ENCODE measurements at regions not wholly inside any gene's neighbourhood (a gene's known extent, or its start where the extent isn't known, plus 50 kb on each side); places are given as distances from the start of the nearest gene placed in this dataset.

DNA sequence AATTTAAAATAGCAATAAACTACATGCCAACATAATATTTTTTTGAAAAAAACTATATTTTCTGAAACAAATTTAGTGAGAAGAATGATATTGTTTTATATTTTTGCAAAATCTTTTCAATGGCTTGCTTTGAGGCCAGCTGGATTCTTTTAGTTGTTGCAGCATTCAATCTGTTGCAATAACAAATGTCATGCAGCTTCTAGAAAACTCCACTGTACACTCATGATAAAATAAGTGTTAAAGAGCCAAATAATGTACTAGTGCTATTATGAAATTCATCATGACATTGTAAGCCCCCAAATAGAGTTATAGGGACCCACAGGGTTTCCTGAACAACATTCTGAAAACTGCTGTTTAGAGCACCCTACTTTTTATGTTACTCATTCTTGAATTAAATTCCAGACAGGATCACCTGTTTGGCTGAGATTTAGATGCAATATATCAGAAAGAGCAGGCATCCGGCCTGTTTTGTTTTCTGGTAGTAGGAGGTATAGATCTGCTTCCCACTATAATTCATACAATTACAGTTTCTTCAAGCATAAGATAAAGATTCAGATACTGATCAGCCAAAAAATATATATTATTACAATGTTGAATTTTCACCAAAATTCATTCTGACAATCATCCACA is 703.0 kb upstream of the ZNF385D start:
- no peak for DNase-seq (ENCODE audit: low read depth in 2 of 3, low spot score in 1 of 3)

DNA sequence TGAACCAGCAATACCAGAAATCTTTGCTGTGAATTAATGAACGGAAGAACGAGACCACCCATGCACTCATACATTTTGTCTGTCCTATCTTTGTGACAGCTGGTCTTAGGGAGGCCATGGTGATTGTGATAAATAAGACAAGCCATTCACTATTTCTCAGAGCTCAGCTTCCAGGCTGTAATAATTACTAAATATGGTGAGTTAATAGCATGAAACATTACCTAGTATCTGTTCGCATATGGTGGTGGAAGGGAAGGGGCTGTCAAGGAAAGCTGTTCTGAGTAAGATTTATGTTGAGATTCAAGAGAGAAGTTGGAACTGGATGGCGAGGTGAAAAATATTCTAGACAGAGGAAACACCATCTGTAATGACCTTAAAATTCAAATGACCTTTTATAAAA is 719.0 kb upstream of the ZNF385D start:
- DNase-seq (ENCODE audit: low read depth in 2 of 3, low spot score in 1 of 3) = no peak

DNA sequence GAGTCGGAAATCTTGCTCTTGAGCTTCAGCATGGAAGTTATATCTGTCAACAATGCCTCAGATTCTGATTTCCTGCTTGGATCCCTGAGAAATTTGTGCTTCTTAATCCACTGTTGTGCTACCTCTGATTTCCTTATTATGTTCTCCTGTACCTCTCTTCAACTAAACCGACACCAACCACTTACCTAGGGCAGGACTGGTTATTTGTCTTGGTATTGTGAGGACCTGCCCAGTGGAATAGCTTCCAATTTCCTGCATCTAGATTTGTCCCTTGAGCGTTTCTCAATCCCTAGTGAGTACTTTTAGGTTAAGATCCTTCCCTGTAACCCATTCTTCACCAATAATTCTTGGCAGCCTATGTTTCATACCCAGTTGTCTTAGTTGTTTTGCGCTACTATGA is 720.5 kb upstream of the ZNF385D start:
- no peak for DNase-seq (ENCODE audit: low read depth in 2 of 3, low spot score in 1 of 3)

DNA sequence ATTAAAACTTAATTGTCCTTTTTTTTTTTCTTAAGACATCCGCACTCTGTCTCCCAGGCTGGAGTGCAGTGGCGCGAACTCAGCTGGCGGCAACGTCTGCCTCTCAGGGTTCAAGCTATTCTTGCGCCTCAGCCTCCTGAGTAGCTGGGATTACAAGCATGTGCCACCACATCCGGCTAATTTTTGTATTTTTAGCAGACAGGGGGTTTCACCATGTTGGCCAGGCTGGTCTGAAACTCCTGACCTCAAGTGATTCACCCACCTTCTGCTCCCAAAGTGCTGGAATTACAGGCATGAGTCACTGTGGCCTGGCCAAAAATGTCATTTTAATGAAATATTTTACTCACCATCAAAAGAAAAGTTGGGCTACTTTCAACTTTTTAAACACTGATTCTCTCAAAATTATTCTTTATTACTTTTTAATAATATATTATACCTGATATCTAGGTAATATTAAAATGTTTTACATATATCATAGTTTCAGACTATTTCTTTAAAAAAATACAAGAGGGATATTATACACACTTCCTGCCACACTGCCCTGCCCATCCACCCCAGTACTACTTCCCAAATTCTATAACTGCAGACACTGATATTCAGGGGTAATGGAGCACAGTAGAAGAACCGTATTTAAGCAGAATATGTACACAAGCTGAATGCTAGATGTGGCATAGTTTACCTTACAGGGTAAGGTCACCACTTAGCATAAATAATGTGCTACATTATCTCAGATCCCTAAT is 723.9 kb upstream of the ZNF385D start:
- no peak for DNase-seq (ENCODE audit: low read depth in 2 of 3, low spot score in 1 of 3)

DNA sequence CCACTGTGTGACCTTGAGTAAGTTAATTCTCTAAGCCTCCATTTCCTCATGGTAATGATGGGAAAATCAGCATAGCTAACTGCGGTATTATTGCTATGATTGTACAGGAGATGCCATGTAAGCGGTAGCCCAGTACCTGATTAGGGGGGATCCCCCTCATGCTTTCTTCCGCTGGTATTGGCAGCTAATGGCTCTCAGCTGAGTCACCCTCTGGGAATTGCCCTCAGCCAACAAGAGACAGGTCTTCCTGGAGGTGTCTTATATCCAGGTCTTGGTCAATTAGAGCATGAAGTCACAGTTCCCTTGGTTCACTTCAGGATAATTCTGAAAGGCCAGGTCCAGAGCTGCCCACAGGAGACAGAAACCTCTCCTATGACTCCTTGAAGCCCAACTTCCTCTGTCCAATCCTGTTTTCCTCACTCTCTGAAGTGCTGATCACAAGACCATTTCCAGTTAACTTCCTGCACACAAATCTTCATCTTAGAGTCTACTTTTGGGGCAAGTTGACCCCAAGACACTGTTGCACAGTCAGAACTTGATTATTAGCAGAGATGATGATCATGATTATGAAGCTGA is 724.7 kb upstream of the ZNF385D start:
- DNase-seq (ENCODE audit: low read depth in 2 of 3, low spot score in 1 of 3) = no peak

DNA sequence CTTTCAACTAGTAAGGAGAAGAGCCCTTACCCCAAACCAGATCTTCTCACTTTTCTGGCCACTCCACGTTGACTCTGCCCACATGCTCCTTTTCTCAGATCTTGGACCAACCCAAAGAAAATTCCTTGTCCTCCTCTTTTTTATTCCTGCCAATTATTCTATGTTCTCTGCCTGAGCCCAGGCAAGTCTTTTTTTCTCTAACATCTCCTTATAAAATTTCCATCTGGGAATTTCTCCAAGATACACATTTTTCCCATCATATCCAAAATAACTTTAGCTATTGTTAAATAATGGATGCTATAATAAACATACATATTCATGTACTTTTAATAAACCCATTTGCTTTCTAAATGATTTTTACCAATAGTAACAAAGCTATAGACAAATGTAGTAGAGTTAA is 726.0 kb upstream of the ZNF385D start:
- DNase-seq (ENCODE audit: low read depth in 2 of 3, low spot score in 1 of 3) = no peak

DNA sequence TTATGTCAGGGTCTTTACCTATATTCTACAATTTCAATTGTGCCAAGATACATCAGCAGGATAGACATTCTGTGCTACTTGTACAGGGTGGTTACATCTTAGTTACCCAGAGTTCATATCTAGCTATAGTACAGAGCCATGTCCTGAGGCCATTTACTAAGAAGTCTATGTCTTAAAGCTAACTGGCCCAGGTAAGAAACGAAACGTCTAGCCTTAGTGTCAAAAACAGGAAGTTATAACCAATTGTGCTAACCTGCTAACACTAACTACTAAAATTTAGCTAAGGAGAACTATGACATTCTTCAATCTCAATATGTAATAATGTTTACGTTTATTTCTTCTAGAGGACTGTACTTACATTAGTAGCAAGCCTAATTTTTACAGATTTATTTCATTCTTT is 717.2 kb upstream of the UBE2E2 start:
- no peak for DNase-seq (ENCODE audit: low read depth in 2 of 3, low spot score in 1 of 3)

DNA sequence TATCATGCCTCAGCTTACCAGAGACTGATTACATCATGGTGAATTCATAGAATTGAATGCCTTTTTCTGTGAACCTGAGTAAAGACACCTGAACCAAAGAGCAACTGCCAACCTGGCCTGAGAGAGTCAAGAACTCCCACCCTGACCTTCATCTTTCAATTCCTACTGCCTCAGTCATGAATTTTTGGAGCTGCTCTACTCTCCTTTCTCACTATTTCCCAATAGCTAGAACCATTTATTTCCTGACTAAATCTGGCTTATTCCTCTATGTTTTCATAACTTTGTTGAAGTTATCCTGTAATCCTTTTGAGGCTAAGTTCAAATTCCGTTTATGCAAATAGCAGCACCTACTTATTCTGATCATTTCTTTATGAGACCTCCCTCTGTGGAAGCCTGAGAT is 712.4 kb upstream of the UBE2E2 start:
- DNase-seq (ENCODE audit: low read depth in 2 of 3, low spot score in 1 of 3) = no peak

DNA sequence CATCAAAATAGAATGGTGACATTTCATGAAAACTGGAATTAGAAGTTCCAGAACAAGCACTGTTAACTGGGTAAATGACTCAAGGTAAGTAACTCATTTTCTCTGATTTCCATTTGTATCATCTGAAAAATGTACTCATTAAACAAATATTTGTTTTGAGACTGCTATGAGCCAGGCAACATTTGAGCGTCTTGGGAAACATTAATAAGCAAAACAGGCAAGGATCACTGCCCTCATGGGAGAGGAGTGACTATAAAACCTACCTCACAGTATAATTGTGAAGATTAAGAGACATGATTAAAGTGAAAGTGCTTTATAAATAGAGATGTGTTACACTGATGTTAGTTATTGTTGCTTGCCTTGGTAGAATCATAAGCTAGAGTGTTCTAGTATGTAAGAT is 711.8 kb upstream of the UBE2E2 start:
- DNase-seq (ENCODE audit: low read depth in 2 of 3, low spot score in 1 of 3) = no peak

DNA sequence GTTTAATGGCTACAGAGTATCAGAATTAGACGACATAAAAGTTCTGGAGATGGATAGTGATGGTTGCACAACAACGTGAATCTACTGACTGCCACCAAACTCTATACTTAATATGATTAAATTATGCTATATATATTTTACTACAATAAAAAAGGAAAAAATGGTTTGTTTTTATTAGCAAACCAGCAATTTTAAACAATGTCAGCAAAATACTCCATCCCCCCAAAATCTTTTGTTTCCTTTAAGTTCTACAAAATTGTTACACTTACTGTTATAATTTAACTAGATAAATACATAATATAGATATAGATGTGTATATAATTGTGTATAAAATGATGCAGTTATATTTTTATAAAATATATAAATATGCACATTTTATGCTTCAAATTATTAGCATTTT is 710.8 kb upstream of the UBE2E2 start:
- DNase-seq (ENCODE audit: low read depth in 2 of 3, low spot score in 1 of 3) = no peak

DNA sequence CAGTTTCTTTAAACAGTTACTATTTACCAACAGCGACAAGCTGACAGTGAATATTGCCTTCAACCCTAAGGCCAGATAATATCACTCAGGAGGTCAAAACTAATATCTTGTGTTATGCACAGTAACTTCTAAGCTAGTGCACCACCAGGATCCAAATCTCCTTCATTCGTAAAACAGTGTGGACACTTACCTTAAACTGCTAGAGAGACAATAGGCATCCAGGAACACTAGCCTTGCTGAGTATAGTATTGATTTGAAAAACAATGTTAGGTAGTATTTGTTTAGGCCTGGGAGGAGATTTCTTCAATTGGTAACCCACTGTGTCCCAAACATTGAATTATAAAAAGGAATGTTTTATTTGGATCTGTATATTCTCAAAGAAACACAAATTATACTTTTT is 707.9 kb upstream of the UBE2E2 start:
- DNase-seq (ENCODE audit: low read depth in 2 of 3, low spot score in 1 of 3) = no peak

DNA sequence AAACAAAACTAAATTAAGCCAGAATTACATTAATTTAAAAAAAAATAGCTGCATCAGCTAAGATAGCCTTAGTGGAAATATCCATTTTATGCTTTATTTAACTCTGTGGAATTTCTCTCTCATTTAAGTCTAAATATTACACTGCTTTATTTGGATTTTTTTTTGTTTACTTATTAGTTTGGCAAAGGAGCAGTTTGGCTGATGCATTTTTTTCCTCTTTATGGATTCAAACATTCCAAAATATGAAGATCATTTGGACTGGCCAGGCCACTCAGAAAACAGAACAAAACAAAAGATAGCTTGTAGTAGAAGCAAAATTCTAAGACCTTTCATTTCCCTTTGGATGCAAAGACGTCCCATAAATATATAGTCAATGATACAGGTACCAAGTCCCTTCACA is 707.3 kb upstream of the UBE2E2 start:
- DNase-seq (ENCODE audit: low read depth in 2 of 3, low spot score in 1 of 3) = no peak

DNA sequence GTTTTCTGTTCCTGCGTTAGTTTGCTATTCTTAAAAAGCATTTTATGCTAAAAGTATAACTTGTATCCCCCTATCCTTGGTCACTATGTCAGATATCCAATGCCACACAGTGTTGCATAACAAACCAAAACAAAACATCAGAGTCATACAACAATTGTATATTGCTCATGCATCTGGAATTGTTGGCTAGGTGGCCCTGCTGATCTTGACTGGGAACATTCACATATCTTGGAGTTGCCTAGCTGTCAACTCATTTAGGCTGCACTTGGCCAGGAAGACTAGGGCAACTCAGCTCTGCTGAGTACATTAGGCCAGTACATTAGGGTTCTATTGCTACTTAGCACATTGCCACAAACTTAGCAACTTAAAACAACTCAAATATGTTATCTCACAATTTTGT is 706.5 kb upstream of the UBE2E2 start:
- no peak for DNase-seq (ENCODE audit: low read depth in 2 of 3, low spot score in 1 of 3)

DNA sequence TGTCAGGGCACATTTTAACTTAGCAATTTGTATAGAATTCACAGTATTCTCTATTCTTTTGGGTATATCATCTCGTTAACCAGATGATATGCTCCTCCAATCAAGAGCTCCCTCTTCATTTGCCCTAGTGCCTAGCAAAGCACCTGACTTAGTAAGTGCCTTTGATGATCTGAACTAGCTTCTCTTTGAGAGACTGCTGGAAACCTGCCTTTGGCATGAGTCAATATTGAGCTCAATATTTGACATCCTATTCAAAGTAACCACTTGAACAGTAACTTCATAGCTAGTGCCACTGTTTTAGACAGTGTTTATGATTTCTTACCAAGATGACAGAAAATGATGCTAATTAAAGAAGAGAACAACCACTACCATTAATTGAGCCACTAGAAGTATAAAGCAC is 696.3 kb upstream of the UBE2E2 start:
- DNase-seq (ENCODE audit: low read depth in 2 of 3, low spot score in 1 of 3) = no peak

DNA sequence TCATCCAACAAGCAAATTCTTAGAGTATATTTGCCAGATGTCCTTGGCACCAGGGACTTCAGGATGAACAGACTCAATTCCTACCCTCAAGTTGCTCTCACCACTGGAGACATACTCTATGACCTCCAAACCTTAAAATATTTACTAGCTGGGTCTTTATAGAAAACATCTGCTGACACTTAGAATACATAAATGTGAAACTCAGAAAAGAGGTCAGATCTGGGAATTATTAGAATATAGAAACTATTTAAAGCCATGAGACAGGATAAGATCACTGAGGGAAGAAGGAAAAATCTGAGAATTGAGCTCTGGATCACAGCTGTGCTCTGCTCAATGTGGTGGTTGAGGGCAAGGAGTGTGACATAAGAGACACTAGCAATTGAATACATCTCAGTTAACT is 695.4 kb upstream of the UBE2E2 start:
- DNase-seq (ENCODE audit: low read depth in 2 of 3, low spot score in 1 of 3) = no peak

DNA sequence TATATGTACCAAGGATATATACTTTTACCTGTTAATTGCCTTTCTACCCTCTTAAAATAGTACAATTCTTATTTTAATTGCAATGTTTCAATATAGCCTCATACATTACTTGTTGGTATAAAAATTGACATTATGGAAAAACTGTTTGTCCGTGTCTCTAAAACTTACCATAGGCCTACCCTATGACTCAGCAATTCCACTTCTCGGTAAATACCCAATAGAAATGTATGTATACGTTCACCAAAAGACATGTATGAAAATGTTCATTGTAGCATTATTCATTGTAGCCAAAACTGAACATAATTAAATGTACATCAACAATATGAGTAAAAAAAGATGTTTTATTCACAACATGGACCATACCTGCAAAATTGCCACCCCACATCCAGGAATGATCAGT is 679.2 kb upstream of the UBE2E2 start:
- DNase-seq (ENCODE audit: low read depth in 2 of 3, low spot score in 1 of 3) = no peak

DNA sequence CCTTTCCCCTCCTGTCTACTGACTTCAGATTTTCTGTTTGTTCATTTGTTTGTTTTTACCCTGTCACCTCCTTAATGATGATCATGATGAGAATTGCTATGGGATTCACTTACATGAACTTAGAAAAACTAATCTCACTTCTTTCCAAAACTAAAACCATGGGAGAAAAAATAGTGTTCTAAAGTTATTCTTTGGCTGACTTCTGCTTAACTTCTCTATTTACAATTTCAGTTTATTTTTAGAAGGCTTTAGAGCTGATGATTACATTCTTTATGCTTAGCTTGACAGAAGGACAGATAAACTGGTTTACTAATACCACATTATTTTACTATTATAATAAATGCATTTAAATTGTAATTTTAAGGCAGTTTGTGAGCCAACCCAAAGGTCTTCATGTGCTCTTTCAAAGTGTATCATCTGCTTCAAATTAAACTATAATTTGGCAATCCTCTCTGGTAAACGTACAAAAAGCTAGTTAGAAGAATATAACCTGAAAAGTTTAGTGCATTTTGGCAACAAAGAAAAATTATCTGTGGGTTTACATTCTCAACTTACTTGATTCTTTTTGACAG is 676.8 kb upstream of the UBE2E2 start:
- DNase-seq (ENCODE audit: low read depth in 2 of 3, low spot score in 1 of 3) = no peak

DNA sequence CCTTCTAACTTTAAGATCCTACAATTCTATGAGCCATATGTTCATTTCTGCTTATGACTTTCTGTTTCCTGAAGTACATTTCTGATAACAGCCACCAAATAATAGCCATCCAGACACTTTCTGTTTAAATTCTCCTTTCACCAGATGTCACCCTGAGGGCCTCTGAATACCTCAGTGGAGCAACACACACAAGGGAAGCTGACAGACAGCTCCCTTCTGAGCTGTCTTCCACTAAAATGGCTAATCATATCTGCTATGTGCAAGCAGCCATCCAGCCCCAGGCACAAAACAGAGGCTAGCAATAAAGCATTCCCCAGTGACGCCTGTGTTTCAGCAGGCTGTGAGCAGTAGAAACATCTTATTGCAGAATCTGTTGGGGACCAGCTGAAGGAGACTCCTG is 666.6 kb upstream of the UBE2E2 start:
- no peak for DNase-seq (ENCODE audit: low read depth in 2 of 3, low spot score in 1 of 3)

DNA sequence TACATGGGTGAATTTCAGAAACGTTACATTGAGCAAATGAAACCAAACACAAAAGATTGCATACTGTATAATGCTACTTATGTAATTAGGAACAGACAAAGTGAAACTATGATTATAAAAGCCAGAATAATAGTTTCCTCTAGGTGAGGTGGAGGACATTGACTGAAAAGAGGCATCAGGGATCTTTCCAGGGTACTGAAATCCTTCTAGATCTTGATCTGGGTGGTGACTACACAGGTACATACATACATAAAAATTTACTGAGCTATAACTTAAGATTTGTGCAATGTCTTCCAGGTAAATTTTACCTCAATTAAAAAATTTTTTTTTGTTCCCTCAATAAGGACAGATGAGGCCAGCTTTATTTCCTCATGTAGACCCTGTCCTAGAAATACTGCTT is 665.6 kb upstream of the UBE2E2 start:
- no peak for DNase-seq (ENCODE audit: low read depth in 2 of 3, low spot score in 1 of 3)

DNA sequence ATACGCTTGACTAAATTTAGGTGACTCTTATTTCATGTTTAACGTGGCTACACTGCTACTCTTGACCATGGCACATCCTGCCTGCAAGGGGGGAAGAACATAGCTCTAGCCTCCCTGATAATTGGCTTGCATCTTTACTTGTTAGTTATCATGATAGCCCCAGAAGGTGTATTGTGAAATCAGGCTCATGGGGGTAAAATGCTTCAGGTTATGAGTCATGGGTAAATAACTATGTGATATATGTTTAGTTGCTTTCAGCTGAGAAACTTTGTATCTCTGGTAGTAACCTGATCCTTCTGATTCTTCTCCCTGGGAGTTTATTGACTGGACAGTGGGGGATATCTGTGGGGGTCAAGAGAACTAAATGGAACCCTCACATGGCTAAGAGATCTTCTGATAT is 660.8 kb upstream of the UBE2E2 start:
- DNase-seq (ENCODE audit: low read depth in 2 of 3, low spot score in 1 of 3) = no peak

DNA sequence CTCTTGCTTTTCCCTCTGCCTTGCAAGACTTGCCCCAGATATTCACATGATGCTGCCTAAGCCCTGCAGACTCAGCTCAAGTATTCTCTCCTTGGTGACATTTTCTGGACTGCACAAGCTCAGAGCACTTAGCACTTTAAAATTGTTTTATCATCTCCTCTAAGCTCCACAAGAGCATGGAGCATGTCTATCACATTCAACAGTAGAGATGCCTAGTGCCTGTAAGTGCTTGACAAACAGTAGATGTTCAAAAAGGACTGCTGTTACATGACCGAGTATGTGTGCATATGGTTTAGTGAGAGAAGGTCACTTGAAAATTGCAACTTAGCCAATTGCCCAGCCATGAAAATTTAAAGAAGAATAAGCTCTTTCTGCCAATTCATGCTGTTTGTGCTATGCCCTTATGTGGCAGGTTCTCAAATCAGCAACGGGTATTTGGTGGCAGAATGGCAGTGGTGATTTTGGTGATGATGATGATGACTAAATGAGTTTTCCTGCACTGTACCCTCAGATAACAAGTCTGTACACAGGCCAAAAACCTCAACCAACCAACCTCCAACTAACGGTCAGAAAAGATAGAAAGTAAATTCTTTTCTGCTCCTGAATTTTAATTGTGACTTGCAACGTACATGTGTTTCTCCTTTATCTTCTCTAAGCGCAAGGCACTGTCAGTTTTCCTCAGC is 647.2 kb upstream of the UBE2E2 start:
- DNase-seq (ENCODE audit: low read depth in 2 of 3, low spot score in 1 of 3) = no peak

DNA sequence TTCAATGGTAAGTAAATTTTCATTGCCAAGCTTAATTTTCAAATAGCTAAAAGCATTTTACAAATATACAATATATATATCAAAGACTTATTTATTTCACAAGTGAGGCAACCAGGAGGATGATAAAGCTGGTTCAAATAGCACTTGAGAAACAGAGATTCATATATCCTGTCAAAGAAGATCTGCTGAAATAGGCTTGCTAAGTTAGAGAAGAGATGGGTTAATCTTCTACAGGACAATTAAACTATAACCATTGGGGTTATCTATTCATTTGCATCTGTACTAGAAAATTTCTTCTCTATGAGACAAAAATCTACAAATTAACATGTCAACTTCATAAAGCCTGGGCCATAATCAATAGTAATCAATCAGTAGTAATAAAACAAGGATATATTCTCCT is 637.7 kb upstream of the UBE2E2 start:
- DNase-seq (ENCODE audit: low read depth in 2 of 3, low spot score in 1 of 3) = no peak

Measured in stimulated activated CD4-positive, alpha-beta T cell treated with anti-CD3 and anti-CD28 coated beads, Interleukin-12 subunit alpha, Interleukin-12 subunit beta, amount 100 ng/mL, for 48 hours (primary cell).